Keratinocyte (primary cell): ENCODE measurements at regions not wholly inside any gene's neighbourhood (a gene's known extent, or its start where the extent isn't known, plus 50 kb on each side); places are given as distances from the start of the nearest gene placed in this dataset.

ENCODE experiments used
- DNase-seq: peaks from one replicate; pipeline ENCODE4 v3.0.0-alpha.2; 2011; ENCODE audit warnings: low read depth, missing footprints, low spot score
- FAIRE-seq: peaks from 2 replicates; lab custom pipeline; 2011; peaks lifted over from hg19 to GRCh38; lab: Jason Lieb, UNC
- H2AFZ ChIP-seq: 2 replicates; pipeline ENCODE4 v1.6.0; 2012; ENCODE audit warnings: low read length, control low read depth, inconsistent platforms; ENCODE audit not compliant: control insufficient read depth
- H3K27ac ChIP-seq: 2 replicates; pipeline ENCODE4 v1.5.1; 2011; ENCODE audit warnings: low read length; ENCODE audit not compliant: control insufficient read depth, insufficient read depth
- H3K27me3 ChIP-seq: 3 replicates; pipeline ENCODE4 v1.6.0; 2011; ENCODE audit warnings: low read length; ENCODE audit not compliant: control insufficient read depth, insufficient read depth; ENCODE audit errors: extremely low read depth
- H3K36me3 ChIP-seq, 2 experiments: 2 replicates in 1 of 2; 3 replicates in 1 of 2; pipeline ENCODE4 v1.5.1; 2011; ENCODE audit warnings: low read length in 2 of 2, mild to moderate bottlenecking in 1 of 2; ENCODE audit not compliant: control insufficient read depth in 2 of 2, insufficient read depth in 2 of 2; ENCODE audit errors: extremely low read depth in 1 of 2
- H3K4me1 ChIP-seq: 3 replicates; pipeline ENCODE4 v1.5.1; 2011; ENCODE audit warnings: low read length; ENCODE audit not compliant: control insufficient read depth, insufficient read depth; ENCODE audit errors: extremely low read depth
- H3K4me2 ChIP-seq: 3 replicates; pipeline ENCODE4 v1.6.0; 2011; ENCODE audit warnings: low read depth, low read length; ENCODE audit not compliant: control insufficient read depth, insufficient read depth; ENCODE audit errors: extremely low read depth
- H3K4me3 ChIP-seq, 3 experiments: fragments of 200-600 bp in 1 of 3; sonication (generic) in 1 of 3; 2 replicates in 2 of 3; 3 replicates in 1 of 3; pipeline ENCODE4 v1.5.1; 2011 to 2016; ENCODE audit warnings: low read length in 3 of 3, mild to moderate bottlenecking in 3 of 3, control low read depth in 2 of 3, inconsistent platforms in 1 of 3, low read depth in 1 of 3, mixed read lengths in 1 of 3, mixed run types in 1 of 3, moderate library complexity in 1 of 3; ENCODE audit not compliant: control insufficient read depth in 2 of 3, insufficient read depth in 2 of 3; ENCODE audit errors: extremely low read depth in 1 of 3
- H3K79me2 ChIP-seq: 2 replicates; pipeline ENCODE4 v1.6.0; 2012; ENCODE audit warnings: low read length; ENCODE audit not compliant: control insufficient read depth, insufficient read depth
- H3K9ac ChIP-seq: 3 replicates; pipeline ENCODE4 v1.6.0; 2011; ENCODE audit warnings: low read length; ENCODE audit not compliant: control insufficient read depth, insufficient read depth; ENCODE audit errors: extremely low read depth
- H3K9me1 ChIP-seq: 3 replicates; pipeline ENCODE4 v1.6.0; 2011; ENCODE audit warnings: low read length; ENCODE audit not compliant: control insufficient read depth, insufficient read depth; ENCODE audit errors: extremely low read depth
- H3K9me3 ChIP-seq: 2 replicates; pipeline ENCODE4 v1.5.1; 2012; ENCODE audit warnings: low read depth, low read length; ENCODE audit not compliant: control insufficient read depth
- H4K20me1 ChIP-seq: 3 replicates; pipeline ENCODE4 v1.6.0; 2011; ENCODE audit warnings: low read length; ENCODE audit not compliant: control insufficient read depth, insufficient read depth; ENCODE audit errors: extremely low read depth
- CTCF ChIP-seq, 3 experiments: IDR thresholded peaks in 1 of 3; conservative IDR thresholded peaks in 1 of 3; optimal IDR thresholded peaks in 1 of 3; 2 replicates in 2 of 3; 3 replicates in 1 of 3; pipeline versions ENCODE3 to v1.5.1; 2011; ENCODE audit warnings: low read length in 3 of 3, mild to moderate bottlenecking in 3 of 3, moderate library complexity in 2 of 3, control low read depth in 1 of 3, inconsistent platforms in 1 of 3; ENCODE audit not compliant: insufficient read depth in 2 of 3; ENCODE audit errors: extremely low read depth in 1 of 3
- EZH2 ChIP-seq: IDR thresholded peaks from one replicate; pipeline ENCODE4 v1.6.1; 2012; ENCODE audit warnings: inconsistent platforms, mild to moderate bottlenecking, low read length, moderate library complexity
- dilution Hi-C: fragments of 300-500 bp; cut with MboI; formaldehyde crosslinking; loops from one replicate; pipeline ENCODE4 v1.7.0; 2020; ENCODE audit warnings: low sequenced_read_pairs; ENCODE audit not compliant: extremely low pct_ligation_motif_present

- H3K27ac ChIP-seq, result no peak overlapping the region
Measured at GRCh38 chr4:107520368-107520767, 199.7 kb downstream of the PAPSS1 start.

GRCh38 chr4:107519053-107519452 is 201.0 kb downstream of the PAPSS1 start:
- H4K20me1 ChIP-seq, result no peaks in the 10 kb centered on the region
- DNase-seq, result no peak
- no peak overlapping the region for H3K9ac ChIP-seq
- no peak for FAIRE-seq
- H3K9me3 ChIP-seq, result no peaks in the 10 kb centered on the region
- no peaks in the 10 kb centered on the region for H3K79me2 ChIP-seq
- H3K4me3 ChIP-seq, result no peak overlapping the region
- dilution Hi-C loops, result no loop called here
- H3K4me1 ChIP-seq, result no peaks in the 10 kb centered on the region
- no peaks in the 10 kb centered on the region for H3K27me3 ChIP-seq
- H3K36me3 ChIP-seq, result no peaks in the 10 kb centered on the region
- no peak overlapping the region for H3K4me2 ChIP-seq
- no peak for TF ChIP-seq EZH2
- TF ChIP-seq CTCF (optimal IDR thresholded peaks at IDR 0.05 in 1 of 3, IDR thresholded peaks at IDR 0.05 in 1 of 3, conservative IDR thresholded peaks at IDR 0.05 in 1 of 3; ENCODE audit: extremely low read depth in 1 of 3, insufficient read depth in 2 of 3, low read length in 3 of 3), result peak; percentile 32 to 52 (median 43)
- no peak overlapping the region for H3K27ac ChIP-seq
- H3K9me1 ChIP-seq, result no peaks in the 10 kb centered on the region
- H2AFZ ChIP-seq, result no peak overlapping the region

More at GRCh38 chr4:107520368-107520767, 199.7 kb downstream of the PAPSS1 start:
- H3K4me1 ChIP-seq, result no peaks in the 10 kb centered on the region
- no peaks in the 10 kb centered on the region for H3K9me1 ChIP-seq
- no peaks in the 10 kb centered on the region for H3K36me3 ChIP-seq
- TF ChIP-seq EZH2 (no peak), CTCF (optimal IDR thresholded peaks at IDR 0.05 in 1 of 3, IDR thresholded peaks at IDR 0.05 in 1 of 3, conservative IDR thresholded peaks at IDR 0.05 in 1 of 3; ENCODE audit: extremely low read depth in 1 of 3, insufficient read depth in 2 of 3, low read length in 3 of 3) (no peak)
- dilution Hi-C loops, result no loop called here
- no peak overlapping the region for H3K4me3 ChIP-seq
- no peak overlapping the region for H3K9ac ChIP-seq
- H3K9me3 ChIP-seq, result no peaks in the 10 kb centered on the region
- no peaks in the 10 kb centered on the region for H3K79me2 ChIP-seq
- H3K27me3 ChIP-seq, result no peaks in the 10 kb centered on the region
- no peak overlapping the region for H2AFZ ChIP-seq
- no peak for FAIRE-seq
- H3K4me2 ChIP-seq, result no peak overlapping the region
- H4K20me1 ChIP-seq, result no peaks in the 10 kb centered on the region
- no peak for DNase-seq
